K562 (cell line): ENCODE measurements at regions not wholly inside any gene's neighbourhood (a gene's known extent, or its start where the extent isn't known, plus 50 kb on each side); places are given as distances from the start of the nearest gene placed in this dataset.

Source experiments
- ATAC-seq: fragments of 200-7000 bp; cut with Tn5 transposase; 3 replicates; pipeline ENCODE4 v1.9.1; 2020; ENCODE audit warnings: moderate library complexity
- BruUV-seq: library from RNA; stranded (reverse); fragments of 400-500 nt; replicated peaks from 2 replicates; lab custom pipeline; 2021; lab: Mats Ljungman, UMichigan
- CTCF ChIA-PET: fragments of 300-600 bp; formaldehyde crosslinking; extraction: SDS; loops from one replicate; lab custom pipeline; 2021; ENCODE audit warnings: low intra/inter-chr PET ratio; lab: Yijun Ruan, JAX
- POLR2A ChIA-PET: fragments of 300-600, 350-650 bp; sonication (Branson Sonifier 250); formaldehyde crosslinking; extraction: SDS; loops from one replicate; lab custom pipeline; 2021; ENCODE audit warnings: antibody characterized with exemption, inconsistent platforms; lab: Yijun Ruan, JAX
- DNase-seq, 4 experiments: peaks; one replicate each; pipeline versions ENCODE4 v3.0.0 to v3.0.0-alpha.2; 2011 to 2018; ENCODE audit warnings: low spot score in 3 of 4, mixed read lengths in 3 of 4; ENCODE audit errors: extremely low read depth in 1 of 4
- FAIRE-seq: peaks from 2 replicates; lab custom pipeline; 2011; peaks lifted over from hg19 to GRCh38; lab: Jason Lieb, UNC
- H2AFZ ChIP-seq: 2 replicates; pipeline ENCODE4 v1.6.0; 2011; ENCODE audit warnings: low read depth, low read length, control low read depth, inconsistent platforms
- H3K27ac ChIP-seq: fragments of 200-600 bp; 3 replicates; pipeline ENCODE4 v1.8.0; 2011; ENCODE audit warnings: low read depth, mild to moderate bottlenecking, control low read depth, inconsistent platforms, low read length, moderate library complexity, mixed read lengths; ENCODE audit errors: extremely low read depth
- H3K27me3 ChIP-seq, 2 experiments: fragments of 300-600 bp in 1 of 2; 2 replicates in 1 of 2; 3 replicates in 1 of 2; pipeline versions ENCODE4 v1.6.0 to v1.8.0; 2011; ENCODE audit warnings: inconsistent platforms in 2 of 2, low read length in 2 of 2, mild to moderate bottlenecking in 1 of 2, mixed read lengths in 1 of 2, moderate library complexity in 1 of 2; ENCODE audit not compliant: control insufficient read depth in 2 of 2, insufficient read depth in 2 of 2
- H3K36me3 ChIP-seq: fragments of 300-600 bp; 3 replicates; pipeline ENCODE4 v1.8.0; 2011; ENCODE audit warnings: mild to moderate bottlenecking, low read length, inconsistent platforms; ENCODE audit not compliant: control insufficient read depth, insufficient read depth
- H3K4me1 ChIP-seq, 2 experiments: fragments of 200-600 bp in 1 of 2; replicated peaks in 1 of 2; 2 replicates in 1 of 2; 3 replicates in 1 of 2; pipeline versions ENCODE4 v1.5.1 to v1.8.0; 2011; ENCODE audit warnings: inconsistent platforms in 2 of 2, low read length in 2 of 2, mild to moderate bottlenecking in 1 of 2, mixed read lengths in 1 of 2, moderate library complexity in 1 of 2; ENCODE audit not compliant: control insufficient read depth in 2 of 2, insufficient read depth in 2 of 2
- H3K4me2 ChIP-seq: 2 replicates; pipeline ENCODE4 v1.6.1; 2011; ENCODE audit warnings: low read length, control low read depth, inconsistent platforms, mixed read lengths; ENCODE audit not compliant: insufficient read depth
- H3K4me3 ChIP-seq: fragments of 200-600 bp; sonication (generic), shearing (Covaris generic); 2 replicates; pipeline ENCODE4 v1.5.1; 2016; ENCODE audit warnings: control low read depth, inconsistent platforms
- H3K79me2 ChIP-seq: fragments of 200-600 bp; 3 replicates; pipeline ENCODE4 v1.8.0; 2011; ENCODE audit warnings: low read length, inconsistent platforms; ENCODE audit not compliant: control insufficient read depth, insufficient read depth
- H3K9ac ChIP-seq, 2 experiments: 2 replicates each; pipeline versions ENCODE4 v1.6.0 to v1.6.1; 2011; ENCODE audit warnings: low read depth in 2 of 2, low read length in 2 of 2, control low read depth in 1 of 2, inconsistent platforms in 1 of 2, mild to moderate bottlenecking in 1 of 2, mixed read lengths in 1 of 2; ENCODE audit not compliant: insufficient read depth in 1 of 2
- H3K9me1 ChIP-seq: one replicate; pipeline ENCODE4 v1.6.0; 2011; ENCODE audit warnings: inconsistent platforms, mild to moderate bottlenecking, low read length, moderate library complexity; ENCODE audit not compliant: control insufficient read depth, insufficient read depth
- H3K9me3 ChIP-seq: replicated peaks from 2 replicates; pipeline ENCODE4 v1.5.1; 2011; ENCODE audit warnings: low read depth, low read length, inconsistent platforms; ENCODE audit not compliant: control insufficient read depth, insufficient read depth
- H4K20me1 ChIP-seq: replicated peaks from 2 replicates; pipeline ENCODE4 v1.6.1; 2011; ENCODE audit warnings: low read length, inconsistent platforms, mixed read lengths; ENCODE audit not compliant: control insufficient read depth, insufficient read depth
- ATF3 ChIP-seq, 2 experiments: fragments of 450-650 bp in 1 of 2; sonication (generic) in 1 of 2; formaldehyde crosslinking in 1 of 2; IDR thresholded peaks in 1 of 2; conservative IDR thresholded peaks in 1 of 2; 2 replicates each; pipeline versions ENCODE4 v1.6.1 to v1.8.1; 2016 to 2023; ENCODE audit warnings: mild to moderate bottlenecking in 2 of 2, moderate library complexity in 2 of 2, inconsistent platforms in 1 of 2, missing genetic modification reagents in 1 of 2
- BCL6 ChIP-seq: fragments of 250-450 bp; sonication (Bioruptor Pico); IDR thresholded peaks from 2 replicates; pipeline ENCODE4 v1.4.0; 2020
- CREB5 ChIP-seq: fragments of 250-450 bp; sonication (Bioruptor Pico); IDR thresholded peaks from 2 replicates; pipeline ENCODE4 v1.5.0; 2020; ENCODE audit warnings: mild to moderate bottlenecking
- GMEB1 ChIP-seq: fragments of 250-450 bp; sonication (Bioruptor Pico); IDR thresholded peaks from 2 replicates; pipeline ENCODE4 v1.4.0; 2020; ENCODE audit warnings: mild to moderate bottlenecking
- MIER1 ChIP-seq: fragments of 450-650 bp; IDR thresholded peaks from 2 replicates; pipeline ENCODE4 v1.6.1; 2016; ENCODE audit warnings: antibody characterized with exemption, mild to moderate bottlenecking, low read depth
- SIX5 ChIP-seq, 2 experiments: IDR thresholded peaks; 2 replicates each; pipeline ENCODE4 v1.6.1; 2011; ENCODE audit warnings: low read length in 2 of 2, borderline replicate concordance in 1 of 2, low read depth in 1 of 2, mild to moderate bottlenecking in 1 of 2, moderate library complexity in 1 of 2; ENCODE audit not compliant: insufficient read depth in 1 of 2
- TSC22D4 ChIP-seq: fragments of 450-650 bp; IDR thresholded peaks from 2 replicates; pipeline ENCODE4 v1.6.1; 2016; ENCODE audit warnings: missing genetic modification characterization, missing biosample characterization, control low read depth
- ZNF695 ChIP-seq: fragments of 450-650 bp; formaldehyde crosslinking; IDR thresholded peaks from 2 replicates; pipeline ENCODE4 v1.4.0; 2020; ENCODE audit warnings: mild to moderate bottlenecking, moderate library complexity
- WGBS: fragments of 100-300 bp; shearing (Covaris generic); methylation state at CpG from one replicate; pipeline ENCODE4 v1.1.6; 2016; ENCODE audit warnings: low coverage, mixed read lengths; ENCODE audit not compliant: insufficient coverage; ENCODE audit errors: missing lambda C conversion rate; 5-methylcytosine and 5-hydroxymethylcytosine counted together
- in situ Hi-C: fragments of 300-500 bp; cut with MboI; formaldehyde crosslinking; loops from 4 replicates; pipeline ENCODE4 v1.15.0; 2018; ENCODE audit warnings: inconsistent platforms, mixed read lengths
- intact Hi-C: fragments of 100-400 bp; cut with micrococcal nuclease; formaldehyde crosslinking; loops from 2 replicates; pipeline ENCODE4 v1.14.2; 2022

- DNase-seq: no peak
- intact Hi-C loops: no loop called here
- FAIRE-seq: no peak
- Histone ChIP-seq H3K4me3 (no peak overlapping the region), H3K27ac (no peak overlapping the region), H3K9me1 (no peaks in the 10 kb centered on the region), H3K36me3 (no peaks in the 10 kb centered on the region), H4K20me1 (no peaks in the 10 kb centered on the region; the same call in 1 of the 2 replicates), H3K4me1 (no peaks in the 10 kb centered on the region), H3K4me2 (no peak overlapping the region), H2AFZ (no peak overlapping the region), H3K79me2 (no peaks in the 10 kb centered on the region), H3K9ac (no peak overlapping the region), H3K27me3 (peaks cover 0 to 13% of the 10 kb centered on the region in 2 experiments; a peak in 1 of 5 replicates), H3K9me3 (no peaks in the 10 kb centered on the region)
- CTCF ChIA-PET: no interaction called here
- ATAC-seq: no peak
- 0% methylated on average over 4 of the region's 4 CpGs for whole genome bisulfite sequencing
- no TSS peak for BruUV-seq
- in situ Hi-C loops: loop anchor here (10.0 kb wide), 1 partner anchor 243 kb away; no protein-coding TSS in a partner anchor
- no peak for TF ChIP-seq BCL6 (CRISPR knock-in tag)
- POLR2A ChIA-PET: no interaction called here
Observed at GRCh38 chr4:8682296-8682695, 89.7 kb downstream of the CPZ start.

GRCh38 chr4:8681391-8681790 is 88.8 kb downstream of the CPZ start:
- no peaks in the 10 kb centered on the region for H3K4me1 ChIP-seq
- no peaks in the 10 kb centered on the region for H3K9me1 ChIP-seq
- H4K20me1 ChIP-seq: no peaks in the 10 kb centered on the region; the same call in 1 of the 2 replicates
- intact Hi-C loops (no loop called here), in situ Hi-C loops (loop anchor here (10.0 kb wide), 1 partner anchor 243 kb away; no protein-coding TSS in a partner anchor)
- H3K79me2 ChIP-seq: no peaks in the 10 kb centered on the region
- H3K4me3 ChIP-seq: no peak overlapping the region
- no TSS peak for BruUV-seq
- H3K4me2 ChIP-seq: no peak overlapping the region
- no peak overlapping the region for H3K9ac ChIP-seq
- H2AFZ ChIP-seq: no peak overlapping the region
- ChIA-PET CTCF (no interaction called here), POLR2A (interaction anchor here (0.6 to 1.0 kb wide), 3 partner anchors 9 to 16 kb away, joined by 3 to 4 read pairs (median 4); no protein-coding TSS in a partner anchor)
- DNase-seq: no peak
- WGBS: 3% methylated on average over 11 of the region's 11 CpGs
- H3K27ac ChIP-seq: no peak overlapping the region
- no peak for ATAC-seq
- no peaks in the 10 kb centered on the region for H3K9me3 ChIP-seq
- H3K27me3 ChIP-seq: peaks cover 0 to 18% of the 10 kb centered on the region in 2 experiments; a peak in 1 of 5 replicates
- FAIRE-seq: no peak
- H3K36me3 ChIP-seq: no peaks in the 10 kb centered on the region
- TF ChIP-seq MIER1: no peak
- TF ChIP-seq CREB5 (CRISPR knock-in tag): no peak
- TF ChIP-seq ZNF695: no peak
- TF ChIP-seq SIX5 (IDR thresholded peaks at IDR 0.05; ENCODE audit: borderline replicate concordance in 1 of 2, insufficient read depth in 1 of 2, low read depth in 1 of 2, low read length in 2 of 2): no peak
- TF ChIP-seq ATF3 (IDR thresholded peaks at IDR 0.05): no peak
- TF ChIP-seq ATF3 (CRISPR knock-in tag; conservative IDR thresholded peaks at IDR 0.05): no peak
- no peak for TF ChIP-seq GMEB1 (CRISPR knock-in tag)
- TF ChIP-seq TSC22D4 (tag): no peak
